Urinary bladder (tissue), 3 donors: ENCODE measurements at regions not wholly inside any gene's neighbourhood (a gene's known extent, or its start where the extent isn't known, plus 50 kb on each side); places are given as distances from the start of the nearest gene placed in this dataset.
"Not testable (repeated sequence)": the region's sequence is repeated elsewhere in the genome, so short reads cannot be mapped to it uniquely, and the experiment has no call there.

Experiments
- DNase-seq: peaks from one replicate; pipeline ENCODE4 v3.0.0-alpha.2; 2015; ENCODE audit errors: extremely low spot score
- H3K27ac ChIP-seq: one replicate; pipeline ENCODE4 v1.5.1; 2013; ENCODE audit warnings: low read depth, mild to moderate bottlenecking, moderate library complexity
- H3K36me3 ChIP-seq: one replicate; pipeline ENCODE4 v1.6.1; 2013; ENCODE audit warnings: mild to moderate bottlenecking, moderate library complexity; ENCODE audit not compliant: insufficient read depth
- H3K4me1 ChIP-seq: one replicate; pipeline ENCODE4 v1.6.1; 2013; ENCODE audit warnings: mild to moderate bottlenecking, moderate library complexity; ENCODE audit not compliant: insufficient read depth
- H3K4me3 ChIP-seq: one replicate; pipeline ENCODE4 v1.5.1; 2013; ENCODE audit warnings: low read depth, low read length
- WGBS: extraction: QIAGEN DNeasy Blood & Tissue Kit; methylation state at CpG from one replicate; pipeline ENCODE4 v1.1.7; 2013; 5-methylcytosine and 5-hydroxymethylcytosine counted together
- donor health status: healthy with polysubstance abuse.
- donor health status: healthy.

DNA sequence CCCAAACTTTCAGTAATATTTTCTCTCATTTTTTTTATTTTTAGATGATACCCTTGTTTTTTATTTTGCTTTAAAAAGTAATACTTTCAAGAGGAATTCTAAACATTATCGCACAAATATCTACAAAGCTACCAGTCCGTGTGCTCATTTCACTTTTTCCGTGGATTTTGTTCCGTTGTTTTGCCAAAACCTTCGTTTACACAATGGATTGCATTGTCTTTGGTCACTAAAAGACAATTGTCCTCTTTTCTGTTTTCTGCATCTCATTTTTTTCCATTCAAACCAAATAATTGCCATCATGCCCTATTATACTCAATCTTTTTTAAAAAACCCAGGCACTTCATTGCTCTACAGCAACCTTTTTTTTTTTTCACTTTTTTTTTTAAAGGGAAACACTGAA, 214.9 kb downstream of the CXXC4 start:
- no peak for DNase-seq
- WGBS, result 75% methylated on average over 5 of the region's 5 CpGs
- Histone ChIP-seq H3K36me3 (no peaks in the 10 kb centered on the region), H3K27ac (no peak overlapping the region), H3K4me1 (no peaks in the 10 kb centered on the region), H3K4me3 (no peak overlapping the region)

DNA sequence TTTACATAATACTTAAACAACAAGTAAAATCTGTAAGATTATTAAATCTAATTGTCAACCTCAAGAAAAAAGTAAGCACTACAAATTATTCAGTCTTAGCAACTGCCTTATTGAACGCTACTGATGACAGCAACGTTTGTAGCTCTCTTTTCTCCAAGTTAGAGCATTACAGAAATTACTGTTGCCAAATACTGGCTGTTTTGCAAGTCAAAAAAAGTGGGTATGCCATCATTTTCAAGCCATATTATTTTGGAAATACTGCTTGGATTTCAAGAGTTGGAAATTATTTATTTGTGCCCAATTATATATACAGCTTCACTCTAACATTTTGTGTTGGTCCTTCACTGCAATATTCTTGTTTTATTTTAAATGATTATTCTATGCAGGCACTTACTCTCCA, 221.7 kb downstream of the CXXC4 start:
- Histone ChIP-seq H3K4me1 (no peaks in the 10 kb centered on the region), H3K27ac (no peak overlapping the region), H3K36me3 (no peaks in the 10 kb centered on the region), H3K4me3 (no peak overlapping the region)
- 60% methylated on average over 2 of the region's 2 CpGs for WGBS
- DNase-seq, result no peak

DNA sequence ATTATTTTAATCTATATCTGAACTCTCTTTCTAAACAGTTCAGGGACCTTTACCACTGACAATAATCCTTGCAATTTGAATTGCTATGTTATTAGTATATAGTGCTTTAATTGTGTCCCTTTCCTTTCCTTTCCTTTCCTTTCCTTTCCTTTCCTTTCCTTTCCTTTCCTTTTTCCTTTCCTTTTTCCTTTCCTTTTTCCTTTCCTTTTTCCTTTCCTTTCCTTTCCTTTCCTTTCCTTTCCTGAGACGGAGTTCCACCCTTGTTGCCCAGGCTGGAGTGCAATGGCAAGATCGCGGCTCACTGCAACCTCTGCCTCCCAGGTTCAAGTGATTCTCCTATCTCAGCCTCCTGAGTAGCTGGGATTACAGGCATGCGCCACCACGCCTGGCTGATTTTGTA, 225.1 kb downstream of the CXXC4 start:
- H3K27ac ChIP-seq, H3K36me3 ChIP-seq, H3K4me3 ChIP-seq, H3K4me1 ChIP-seq, DNase-seq: not testable (repeated sequence)
- WGBS, result 96% methylated on average over 5 of the region's 5 CpGs

DNA sequence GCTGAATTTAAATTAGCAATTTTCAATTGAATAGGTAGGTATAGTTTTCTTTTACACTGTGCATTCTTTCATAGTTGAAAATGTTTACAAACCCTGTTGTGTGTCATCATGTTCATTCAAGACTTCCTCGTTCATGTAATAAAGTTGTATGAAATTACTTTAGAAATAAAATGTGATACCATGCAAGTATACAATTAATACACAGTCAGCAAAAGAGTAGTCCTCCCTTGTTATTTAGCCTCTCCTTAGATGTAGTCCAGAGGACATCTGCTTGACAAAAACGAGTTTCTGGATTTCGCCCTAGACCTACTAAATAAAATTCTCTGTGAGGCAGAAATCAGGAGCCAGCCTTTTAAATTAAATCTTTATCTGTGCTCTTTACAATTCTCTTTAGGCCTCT, 231.6 kb downstream of the CXXC4 start:
- no peak for DNase-seq
- WGBS, result 73% methylated on average over 3 of the region's 3 CpGs
- Histone ChIP-seq H3K4me3 (no peak overlapping the region), H3K27ac (no peak overlapping the region), H3K36me3 (no peaks in the 10 kb centered on the region), H3K4me1 (no peaks in the 10 kb centered on the region)

DNA sequence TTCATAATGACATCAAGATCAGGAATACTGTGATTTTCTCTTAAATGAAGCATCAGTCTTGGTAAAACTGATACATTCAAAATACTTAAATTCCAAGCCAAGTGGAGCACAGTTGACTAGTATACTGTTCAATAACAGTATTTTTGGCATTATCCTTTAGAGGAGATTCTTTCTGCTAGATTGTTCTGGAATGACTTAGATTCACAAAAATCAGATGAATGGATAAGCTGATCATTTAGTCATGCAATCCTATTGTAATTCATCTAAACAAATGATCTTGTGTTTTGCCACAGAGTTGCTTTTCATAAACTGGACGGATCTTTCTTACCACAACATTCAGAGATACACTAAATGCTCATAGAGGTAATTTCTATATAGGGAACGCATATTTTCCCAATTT, 232.0 kb downstream of the CXXC4 start:
- Histone ChIP-seq H3K36me3 (no peaks in the 10 kb centered on the region), H3K27ac (no peak overlapping the region), H3K4me1 (no peaks in the 10 kb centered on the region), H3K4me3 (no peak overlapping the region)
- DNase-seq, result no peak
- 85% methylated on average over 2 of the region's 2 CpGs for WGBS

DNA sequence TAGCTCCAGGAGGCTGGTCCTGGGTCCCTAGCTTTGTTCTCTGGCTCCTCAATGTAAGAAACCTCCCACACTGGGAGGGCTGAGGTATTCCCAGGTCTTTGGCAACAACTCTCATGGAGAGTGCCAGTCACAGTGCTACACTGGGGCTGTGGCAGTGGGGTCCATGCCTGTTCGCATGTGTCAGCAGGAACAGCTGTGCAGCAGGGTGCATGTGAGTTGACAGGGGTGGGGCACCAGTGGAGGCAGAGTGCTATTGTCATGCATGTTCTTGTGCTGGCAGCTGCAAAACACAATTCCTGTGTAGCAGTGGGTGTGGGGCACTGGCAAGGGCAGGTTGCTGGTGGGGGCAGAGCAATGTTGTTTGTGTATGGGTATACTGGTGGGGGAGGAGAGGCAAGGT, 246.0 kb downstream of the CXXC4 start:
- no peak overlapping the region for H3K4me3 ChIP-seq
- H3K27ac ChIP-seq, result no peak overlapping the region
- H3K36me3 ChIP-seq, result no peaks in the 10 kb centered on the region
- DNase-seq, result no peak
- 91% methylated on average over 1 of the region's 1 CpG for WGBS
- no peaks in the 10 kb centered on the region for H3K4me1 ChIP-seq

DNA sequence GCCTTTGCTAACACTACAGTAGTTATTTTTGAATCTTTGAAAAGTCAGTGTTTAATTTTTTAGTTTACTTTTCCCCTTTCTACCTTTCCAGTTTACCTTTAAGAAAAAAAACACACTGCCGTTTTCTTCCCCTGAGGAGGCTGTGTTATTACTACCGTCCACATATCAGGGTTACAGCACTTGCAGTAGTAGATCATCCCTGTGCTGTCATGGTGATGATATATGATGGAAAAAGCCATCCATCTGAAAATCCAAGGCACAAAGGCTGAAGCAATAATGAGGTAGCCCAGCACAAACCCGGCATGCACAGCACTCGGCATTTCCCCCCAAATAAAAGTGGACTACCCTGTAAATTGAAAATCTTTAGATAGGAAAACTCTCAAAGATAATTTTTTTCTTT, 258.7 kb downstream of the CXXC4 start:
- Histone ChIP-seq H3K4me3 (no peak overlapping the region), H3K4me1 (no peaks in the 10 kb centered on the region), H3K36me3 (no peaks in the 10 kb centered on the region), H3K27ac (no peak overlapping the region)
- 45% methylated on average over 4 of the region's 4 CpGs for WGBS
- DNase-seq, result no peak

DNA sequence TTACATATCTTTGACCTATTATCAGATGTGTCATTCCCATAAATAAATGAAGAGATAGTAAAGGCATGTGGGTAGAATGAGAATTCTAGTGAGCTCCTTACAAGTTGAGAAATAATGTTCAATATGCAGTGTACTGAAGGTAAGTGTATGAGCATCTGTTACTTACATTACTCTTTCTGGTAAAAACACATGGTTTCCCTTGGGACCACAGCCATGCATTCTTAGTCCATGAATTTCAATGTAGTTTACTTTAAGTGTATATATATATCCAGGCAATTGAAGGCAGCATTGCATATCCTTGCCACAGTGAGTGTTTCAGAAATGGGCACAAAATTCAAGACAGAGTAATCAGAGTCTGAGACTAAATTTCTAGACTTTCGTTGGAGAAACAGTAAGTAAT, 277.2 kb downstream of the CXXC4 start:
- no peaks in the 10 kb centered on the region for H3K4me1 ChIP-seq
- no peaks in the 10 kb centered on the region for H3K36me3 ChIP-seq
- H3K4me3 ChIP-seq, result no peak overlapping the region
- WGBS, result 72% methylated on average over 1 of the region's 1 CpG
- H3K27ac ChIP-seq, result no peak overlapping the region
- DNase-seq, result no peak

DNA sequence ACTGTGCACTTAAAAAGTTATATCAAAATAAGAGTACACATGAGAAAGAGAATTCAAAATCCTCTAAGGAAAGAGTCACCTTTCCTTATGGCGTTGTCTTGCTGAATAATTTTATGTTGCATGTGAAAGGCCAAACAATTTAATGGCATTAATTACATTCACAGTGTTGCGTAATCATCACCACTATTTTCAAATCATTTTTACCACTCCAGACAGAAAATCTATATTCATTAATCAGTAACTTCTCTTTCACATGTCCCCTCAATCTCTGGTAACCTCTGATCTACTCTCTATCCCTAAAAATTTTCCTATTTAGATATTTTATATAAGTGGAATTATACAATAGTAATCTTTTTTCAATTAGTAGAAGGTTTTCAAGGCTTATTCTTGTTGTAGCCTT, 283.0 kb downstream of the CXXC4 start:
- H3K4me3 ChIP-seq, result no peak overlapping the region
- no peak for DNase-seq
- no peak overlapping the region for H3K27ac ChIP-seq
- H3K36me3 ChIP-seq, result no peaks in the 10 kb centered on the region
- H3K4me1 ChIP-seq, result no peaks in the 10 kb centered on the region
- 94% methylated on average over 2 of the region's 2 CpGs for WGBS

DNA sequence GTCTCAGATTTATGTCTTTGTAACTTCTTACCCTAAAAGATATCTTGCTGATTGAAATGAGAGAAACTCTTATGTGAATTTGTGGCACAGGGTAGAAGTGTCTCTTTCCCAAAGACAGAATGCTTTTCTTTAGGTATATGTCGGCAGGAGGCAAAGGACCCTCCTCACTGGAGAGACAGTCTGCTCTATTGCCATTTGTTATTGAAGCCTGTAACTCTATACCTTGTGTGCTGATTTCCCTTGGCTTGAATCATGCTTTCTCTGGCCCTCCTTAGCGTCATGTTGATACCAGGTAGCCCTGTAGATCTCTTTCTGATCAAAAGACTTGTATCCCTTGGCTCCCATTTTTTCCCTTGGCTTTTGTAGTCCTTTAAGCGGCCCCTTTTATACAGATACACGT, 284.3 kb downstream of the CXXC4 start:
- WGBS, result 72% methylated on average over 4 of the region's 4 CpGs
- H3K4me1 ChIP-seq, result no peaks in the 10 kb centered on the region
- no peaks in the 10 kb centered on the region for H3K36me3 ChIP-seq
- no peak overlapping the region for H3K4me3 ChIP-seq
- H3K27ac ChIP-seq, result no peak overlapping the region
- DNase-seq, result no peak

DNA sequence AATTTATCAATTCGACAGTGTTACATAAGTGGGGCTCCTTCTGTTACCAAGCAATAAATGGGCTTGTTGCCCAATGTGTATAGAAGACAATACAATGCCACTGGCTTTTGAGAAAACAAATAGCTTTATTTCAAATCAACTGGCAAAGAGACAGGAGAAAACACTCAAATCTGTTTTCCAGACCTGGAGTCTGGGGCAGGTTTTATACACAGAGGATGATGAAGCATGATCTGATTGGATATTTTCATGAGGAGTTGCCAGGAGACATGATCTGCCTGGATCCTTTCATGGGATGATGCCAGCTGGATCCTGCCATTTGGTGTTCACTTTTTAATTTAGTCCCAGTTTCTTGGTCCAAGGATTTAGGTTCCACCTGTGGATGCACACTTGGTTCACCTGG, 287.9 kb downstream of the CXXC4 start:
- no peak overlapping the region for H3K4me3 ChIP-seq
- no peak overlapping the region for H3K27ac ChIP-seq
- no peaks in the 10 kb centered on the region for H3K36me3 ChIP-seq
- WGBS, result 63% methylated on average over 1 of the region's 1 CpG
- DNase-seq, result no peak
- no peaks in the 10 kb centered on the region for H3K4me1 ChIP-seq

DNA sequence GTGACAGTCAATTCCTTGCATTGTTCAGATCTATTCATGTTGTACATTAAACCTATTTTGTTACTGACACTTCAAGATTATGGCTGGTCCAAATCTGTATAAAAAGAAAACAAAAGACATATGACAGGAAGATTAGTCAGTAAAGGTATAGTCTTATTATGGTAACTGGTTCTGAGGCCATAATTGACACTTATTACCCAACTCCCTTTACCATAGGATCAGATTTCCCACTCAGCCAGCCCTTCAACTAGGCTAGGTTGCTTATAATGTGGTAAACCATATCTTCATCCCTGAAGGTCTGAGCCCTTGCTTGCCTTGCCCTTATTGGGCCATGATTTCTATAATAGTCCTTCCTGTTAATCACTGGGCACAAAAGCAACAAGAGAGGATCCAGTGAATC, 289.6 kb downstream of the CXXC4 start:
- H3K27ac ChIP-seq, result no peak overlapping the region
- H3K36me3 ChIP-seq, result no peaks in the 10 kb centered on the region
- no peak overlapping the region for H3K4me3 ChIP-seq
- no peaks in the 10 kb centered on the region for H3K4me1 ChIP-seq
- no peak for DNase-seq

DNA sequence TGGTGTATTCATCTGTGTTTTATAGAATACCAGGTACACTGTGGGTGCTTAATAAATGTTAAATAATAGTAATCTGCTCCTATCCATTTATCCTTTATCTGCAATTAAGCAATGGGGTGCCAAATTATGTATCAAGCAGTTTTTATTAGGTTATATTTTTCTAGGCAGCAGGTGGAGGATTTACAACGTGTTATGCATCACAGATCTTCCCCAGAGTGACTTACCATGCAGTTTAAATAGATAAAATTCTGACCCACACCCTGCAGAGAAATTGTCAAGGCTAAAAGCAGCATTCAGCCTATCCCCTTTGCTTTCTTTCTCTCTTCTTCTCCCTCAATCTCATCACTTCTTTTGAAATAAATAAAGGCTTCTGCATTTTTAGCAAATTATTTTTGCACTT, 306.4 kb downstream of the CXXC4 start:
- no peaks in the 10 kb centered on the region for H3K36me3 ChIP-seq
- no peak for DNase-seq
- no peak overlapping the region for H3K27ac ChIP-seq
- no peak overlapping the region for H3K4me3 ChIP-seq
- 8% methylated on average over 1 of the region's 1 CpG for WGBS
- H3K4me1 ChIP-seq, result no peaks in the 10 kb centered on the region

DNA sequence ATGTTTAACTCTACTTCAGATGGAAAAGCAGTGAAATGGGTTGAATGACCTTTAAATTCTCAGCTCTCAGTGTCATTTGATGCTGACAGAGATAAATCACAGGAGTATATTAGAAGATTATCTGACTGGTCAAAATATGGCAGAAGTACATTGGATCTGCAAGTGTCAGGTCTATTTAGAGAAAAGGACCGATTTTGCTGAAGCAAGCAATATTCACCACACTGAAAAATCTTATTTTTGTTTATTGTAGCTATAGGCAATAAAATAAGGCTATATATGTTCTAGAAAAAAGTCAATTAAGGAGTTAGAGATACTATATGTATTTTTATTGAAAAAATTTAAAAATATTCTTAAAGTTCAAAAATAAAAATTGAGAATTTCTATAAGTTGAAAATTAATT, 325.3 kb downstream of the CXXC4 start:
- H3K36me3 ChIP-seq, result no peaks in the 10 kb centered on the region
- H3K27ac ChIP-seq, result no peak overlapping the region
- no peak for DNase-seq
- WGBS, result 75% methylated on average over 1 of the region's 1 CpG
- no peak overlapping the region for H3K4me3 ChIP-seq
- no peaks in the 10 kb centered on the region for H3K4me1 ChIP-seq

DNA sequence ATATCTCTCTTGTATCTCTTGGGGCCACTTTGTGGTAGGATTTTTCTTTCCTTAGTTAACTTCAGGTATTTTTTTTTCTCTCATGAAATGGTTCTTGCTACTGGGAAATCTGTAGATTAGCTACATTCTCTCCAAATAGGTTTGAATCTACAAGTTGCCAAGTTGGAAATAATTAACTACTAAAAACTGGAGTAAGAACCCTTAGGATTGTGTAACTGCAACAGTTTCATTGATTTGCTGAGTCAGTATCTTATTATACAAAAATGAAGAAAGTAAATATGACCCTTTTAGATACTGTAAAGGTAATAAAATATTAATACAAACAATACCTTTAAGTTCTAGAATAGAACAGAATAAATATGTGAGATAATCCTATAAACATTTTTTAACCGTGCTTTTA, 327.9 kb downstream of the CXXC4 start:
- Histone ChIP-seq H3K4me1 (no peaks in the 10 kb centered on the region), H3K4me3 (no peak overlapping the region), H3K36me3 (no peaks in the 10 kb centered on the region), H3K27ac (no peak overlapping the region)
- no peak for DNase-seq
- 79% methylated on average over 1 of the region's 1 CpG for WGBS
